Uterus (tissue), 2 donors: ENCODE measurements at regions not wholly inside any gene's neighbourhood (a gene's known extent, or its start where the extent isn't known, plus 50 kb on each side); places are given as distances from the start of the nearest gene placed in this dataset.

ENCODE experiments used
- CTCF ChIP-seq, 4 experiments: fragments of 200-600 bp in 2 of 4; fragments of 450-650 bp in 2 of 4; sonication (generic) in 2 of 4; IDR thresholded peaks; one replicate each; pipeline ENCODE4 v1.5.1; 2016 to 2019; ENCODE audit warnings: antibody characterized with exemption in 4 of 4, mild to moderate bottlenecking in 2 of 4, moderate library complexity in 1 of 4
- POLR2A ChIP-seq, 2 donors: fragments of 450-650 bp; IDR thresholded peaks; one replicate each; pipeline ENCODE4 v1.6.1; 2016; ENCODE audit warnings: antibody characterized with exemption in 2 of 2, mild to moderate bottlenecking in 1 of 2, moderate library complexity in 1 of 2

DNA sequence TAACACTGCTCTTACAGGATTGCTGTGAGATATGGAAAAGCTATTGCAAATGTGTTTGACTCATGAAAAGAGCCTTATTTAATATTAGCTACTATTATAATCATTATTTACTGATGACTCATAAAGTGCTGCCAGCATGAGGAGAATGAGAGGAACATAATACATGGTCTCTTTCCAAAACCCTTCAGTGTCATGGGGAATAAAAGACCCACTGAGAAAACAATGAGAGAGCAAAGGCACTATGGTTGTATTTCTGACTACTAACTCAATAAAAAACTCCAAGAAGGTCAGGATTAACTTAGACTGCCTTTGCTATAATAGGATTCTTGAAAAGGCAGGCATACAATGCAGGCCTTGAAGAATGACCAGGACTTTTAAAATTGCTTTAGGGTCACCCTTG is 633.5 kb downstream of the DTWD2 start:
- no peak for TF ChIP-seq CTCF (IDR thresholded peaks at IDR 0.05)
- TF ChIP-seq POLR2A (IDR thresholded peaks at IDR 0.05) = no peak
